NOMO-1 (cell line): ENCODE measurements at regions not wholly inside any gene's neighbourhood (a gene's known extent, or its start where the extent isn't known, plus 50 kb on each side); places are given as distances from the start of the nearest gene placed in this dataset.

Experiments
- DNase-seq, 2 experiments: peaks; one replicate each; lab custom pipeline; 2025; ENCODE audit not compliant: unreplicated experiment in 2 of 2; lab: John Stamatoyannopoulos, UW

GRCh38 chr6:44500074-44500473, 112.6 kb downstream of the CDC5L start:
- no peak for DNase-seq

DNA sequence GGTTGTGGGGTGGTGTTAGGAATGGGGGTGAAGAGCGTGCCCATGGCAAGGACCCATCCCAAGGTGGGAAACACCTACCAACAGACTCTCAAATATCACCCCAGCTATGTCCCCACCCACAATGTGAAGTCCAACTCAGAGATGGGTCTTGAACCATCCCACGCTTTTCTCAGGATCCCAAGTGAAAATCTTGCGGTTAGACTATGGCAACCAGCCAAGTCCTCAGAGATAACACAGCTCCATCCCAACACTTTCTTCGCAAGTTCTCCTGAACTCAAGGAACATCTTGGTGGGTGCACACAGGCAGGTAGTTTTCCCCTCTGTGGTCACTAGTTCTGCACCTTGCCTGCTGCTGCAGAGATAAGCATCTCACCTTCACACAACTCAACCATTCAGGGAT, 116.0 kb downstream of the CDC5L start:
- no peak for DNase-seq

- DNase-seq: peak in 1 of 2 experiments; percentile 19
Observed at GRCh38 chr6:44504301-44504791, 116.8 kb downstream of the CDC5L start.

- no peak for DNase-seq
Observed at GRCh38 chr6:44505751-44506150, 118.2 kb downstream of the CDC5L start.

- no peak for DNase-seq
Observed at GRCh38 chr6:44507014-44507413, 119.5 kb downstream of the CDC5L start.

GRCh38 chr6:44508646-44509045, 121.1 kb downstream of the CDC5L start:
- no peak for DNase-seq

- no peak for DNase-seq
Observed at GRCh38 chr6:44511126-44511525, 123.6 kb downstream of the CDC5L start.

GRCh38 chr6:44512868-44513741, 125.6 kb downstream of the CDC5L start:
- no peak for DNase-seq

GRCh38 chr6:44514085-44514484, 126.6 kb downstream of the CDC5L start:
- DNase-seq: no peak

DNA sequence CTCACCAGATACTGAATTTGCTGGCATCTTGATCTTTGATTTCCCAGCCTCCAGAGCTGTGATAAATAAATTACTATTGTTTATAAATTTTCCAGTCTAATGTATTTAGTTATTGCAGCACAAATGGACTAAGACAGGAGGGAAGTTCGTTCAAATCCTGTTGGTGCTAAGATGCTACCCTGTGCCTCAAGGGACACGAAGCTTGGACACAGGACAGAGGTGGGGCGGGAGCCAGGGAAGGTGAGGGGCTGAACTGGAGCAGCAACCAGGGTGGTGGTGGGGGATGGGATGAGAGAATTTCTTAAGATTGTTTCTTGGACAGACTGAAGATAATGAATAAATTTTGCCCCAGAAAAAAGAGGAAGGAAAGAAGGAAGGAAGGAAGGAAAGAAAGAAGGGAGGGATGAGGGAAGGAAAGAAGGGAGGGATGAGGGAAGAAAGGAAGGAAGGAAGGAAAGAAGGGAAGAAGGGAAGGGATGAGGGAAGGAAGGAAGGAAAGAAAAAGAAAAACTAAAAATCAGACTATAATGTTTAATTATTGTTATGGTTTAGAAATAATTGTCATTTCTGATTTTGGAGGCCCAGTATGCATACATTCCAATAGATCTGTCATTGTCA, 127.2 kb downstream of the CDC5L start:
- DNase-seq: no peak

DNA sequence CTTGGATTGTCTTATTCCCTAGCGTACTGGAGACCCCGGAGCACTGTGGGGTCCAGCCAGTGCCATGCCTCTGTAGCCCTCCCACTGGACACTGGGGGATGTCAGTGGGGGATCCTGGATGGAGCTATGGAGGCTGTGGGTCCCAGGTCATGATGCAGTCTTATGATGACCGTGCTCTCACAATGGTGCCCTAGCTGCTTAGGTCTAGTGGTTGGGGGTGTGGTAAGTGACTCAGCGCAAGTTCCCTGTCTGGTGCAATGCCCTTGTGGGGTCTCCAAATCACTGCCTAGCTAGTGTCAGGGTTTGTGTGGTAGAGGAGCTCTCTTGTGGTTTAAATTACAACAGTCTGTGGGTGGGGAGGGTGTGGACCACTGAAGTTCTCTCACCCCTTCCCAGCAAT, 135.4 kb downstream of the CDC5L start:
- DNase-seq: peak; percentile 37 to 41

GRCh38 chr6:44524476-44525227, 137.1 kb downstream of the CDC5L start:
- DNase-seq: no peak

DNA sequence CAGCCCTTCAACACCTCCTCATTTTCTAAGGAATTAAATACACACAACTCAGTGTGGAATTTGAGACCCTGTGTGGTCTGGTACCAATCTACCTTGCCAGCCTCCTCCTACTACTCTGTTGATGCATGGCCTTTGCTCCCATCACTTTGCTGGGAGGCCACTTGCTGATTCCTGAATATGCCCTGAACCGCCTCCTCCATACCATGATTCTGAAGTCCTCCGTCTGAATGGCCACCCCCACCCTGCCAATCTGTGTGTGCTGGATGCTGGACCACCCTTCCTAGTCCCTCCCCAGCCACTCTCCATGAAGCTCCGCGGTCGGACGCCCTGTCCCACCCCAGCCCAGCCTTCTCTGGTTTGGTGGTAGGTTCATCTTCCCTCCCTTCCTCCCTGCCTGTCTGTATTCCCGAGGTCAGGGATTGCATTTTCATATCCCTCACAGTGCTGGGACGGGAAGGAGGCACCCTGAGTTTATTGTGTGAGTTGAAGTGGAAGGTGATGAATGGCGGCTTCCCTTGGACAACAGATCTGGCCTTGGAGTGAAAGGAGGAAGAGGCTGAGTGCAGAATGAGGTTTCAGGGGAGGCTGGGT, 138.3 kb downstream of the CDC5L start:
- DNase-seq: no peak

DNA sequence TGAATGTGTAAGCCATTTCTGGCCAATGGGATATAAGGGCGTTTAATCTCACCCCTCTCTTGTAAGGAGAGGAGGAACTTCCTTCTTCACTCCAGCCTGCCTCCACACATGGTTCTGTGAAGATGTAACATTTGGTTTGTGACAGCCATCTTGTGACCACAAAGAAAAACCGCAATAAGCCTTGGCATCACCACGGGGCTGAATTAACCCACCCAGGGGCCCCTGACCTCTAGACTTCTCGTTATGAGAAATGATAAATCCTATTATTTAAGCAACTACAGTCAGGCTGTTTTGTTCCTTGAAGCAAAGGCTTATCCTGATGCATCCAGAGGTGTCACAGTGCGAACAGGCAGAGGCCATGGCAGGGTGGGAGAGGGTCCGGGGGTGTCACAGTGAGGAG, 139.7 kb downstream of the CDC5L start:
- DNase-seq: peak; percentile 87 to 96

- no peak for DNase-seq
Observed at GRCh38 chr6:44527583-44528369, 140.3 kb downstream of the CDC5L start.

GRCh38 chr6:44528370-44528644, 140.8 kb downstream of the CDC5L start:
- no peak for DNase-seq

- DNase-seq: no peak
Observed at GRCh38 chr6:44528716-44529115, 141.2 kb downstream of the CDC5L start.

DNA sequence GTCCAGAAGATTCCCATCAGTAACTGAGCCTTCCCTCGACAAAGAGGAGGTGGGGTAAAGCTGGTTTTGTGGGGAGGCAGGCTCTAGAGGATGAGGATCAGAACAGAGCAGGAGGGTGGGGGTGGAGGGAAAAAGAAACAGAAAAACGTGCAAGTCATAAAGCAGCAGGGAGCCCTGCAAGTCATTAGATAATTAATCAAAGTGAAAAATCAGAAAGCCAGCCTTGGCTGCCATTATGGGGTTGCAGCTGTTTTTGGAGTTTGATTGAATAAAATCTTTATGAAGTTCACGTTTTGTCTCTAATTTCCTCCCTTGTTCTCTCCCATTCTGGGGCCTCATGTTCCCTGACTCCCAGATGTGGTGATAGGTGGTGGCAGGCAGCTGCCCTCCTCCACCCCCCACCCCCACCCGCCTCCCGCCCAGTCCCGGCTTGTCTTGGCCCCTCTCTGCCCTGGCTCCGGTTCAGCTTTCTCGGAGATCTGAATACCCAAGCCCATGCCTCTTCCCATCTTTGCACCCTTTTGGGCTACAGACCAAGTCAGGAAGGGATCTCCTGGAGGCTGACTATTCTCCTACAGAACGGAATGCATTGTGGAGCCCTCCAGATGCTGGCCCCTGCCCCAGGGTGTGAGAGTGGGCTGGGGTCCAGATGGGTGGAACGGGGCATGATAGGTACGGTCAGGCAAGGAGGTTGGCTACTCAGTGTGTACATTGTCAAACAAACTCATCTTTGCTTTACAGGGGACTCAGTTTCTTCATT, 141.8 kb downstream of the CDC5L start:
- no peak for DNase-seq

GRCh38 chr6:44530209-44530909, 142.9 kb downstream of the CDC5L start:
- DNase-seq: no peak
